Prostate gland (tissue), 2 donors: ENCODE measurements at regions not wholly inside any gene's neighbourhood (a gene's known extent, or its start where the extent isn't known, plus 50 kb on each side); places are given as distances from the start of the nearest gene placed in this dataset.
A peak's percentile ranks its signal among the peaks of the same experiment; 100 is the strongest.
"Not testable (repeated sequence)": the region's sequence is repeated elsewhere in the genome, so short reads cannot be mapped to it uniquely, and the experiment has no call there.

Source experiments
- DNase-seq: peaks from one replicate; pipeline ENCODE4 v3.0.0-alpha.2; 2019; ENCODE audit warnings: low spot score
- H3K27ac ChIP-seq, 2 donors: fragments of 200-600 bp; sonication (generic); 2 replicates each; pipeline ENCODE4 v1.5.1; 2017 to 2019
- H3K27me3 ChIP-seq: fragments of 200-600 bp; sonication (generic); replicated peaks from 2 replicates; pipeline ENCODE4 v1.5.1; 2019; ENCODE audit not compliant: insufficient read depth
- H3K36me3 ChIP-seq, 2 donors: fragments of 200-600 bp; sonication (generic); 1 replicate in 1 of 2; 2 replicates in 1 of 2; pipeline versions ENCODE4 v1.5.1 to v1.8.1; 2017 to 2019
- H3K4me1 ChIP-seq: fragments of 200-600 bp; sonication (generic); replicated peaks from 2 replicates; pipeline ENCODE4 v1.5.1; 2019
- H3K4me3 ChIP-seq, 2 donors: fragments of 200-600 bp; sonication (generic); 2 replicates each; pipeline ENCODE4 v1.5.1; 2017 to 2019
- H3K9me3 ChIP-seq: fragments of 200-600 bp; sonication (generic); 2 replicates; pipeline ENCODE4 v1.5.1; 2017
- CTCF ChIP-seq, 4 experiments: fragments of 200-600 bp in 2 of 4; fragments of 450-650 bp in 2 of 4; sonication (generic) in 2 of 4; IDR thresholded peaks; 1 replicate in 3 of 4; 2 replicates in 1 of 4; pipeline ENCODE4 v1.5.1; 2016 to 2019; ENCODE audit warnings: antibody characterized with exemption in 4 of 4, mild to moderate bottlenecking in 2 of 4, moderate library complexity in 2 of 4
- POLR2A ChIP-seq: fragments of 450-650 bp; IDR thresholded peaks from one replicate; pipeline ENCODE4 v1.6.1; 2016; ENCODE audit warnings: antibody characterized with exemption, mild to moderate bottlenecking
- POLR2AphosphoS5 ChIP-seq: sonication (generic); formaldehyde crosslinking; IDR thresholded peaks from one replicate; pipeline ENCODE4 v1.6.1; 2017; ENCODE audit warnings: antibody characterized with exemption
- WGBS: methylation state at CpG from one replicate; pipeline ENCODE4 v1.1.5; 2018; 5-methylcytosine and 5-hydroxymethylcytosine counted together
- intact Hi-C: fragments of 100-400 bp; cut with DNase I; formaldehyde crosslinking; loops from one replicate; pipeline ENCODE4 v1.14.2; 2022

- H3K4me3 ChIP-seq: no peak overlapping the region
- H3K9me3 ChIP-seq: no peaks in the 10 kb centered on the region
- TF ChIP-seq POLR2AphosphoS5 (no peak), CTCF (IDR thresholded peaks at IDR 0.05) (no peak), POLR2A (no peak)
- WGBS: 84% methylated on average over 8 of the region's 8 CpGs
- no peak overlapping the region for H3K27ac ChIP-seq
- H3K4me1 ChIP-seq: no peaks in the 10 kb centered on the region
- H3K36me3 ChIP-seq: no peaks in the 10 kb centered on the region
- H3K27me3 ChIP-seq: no peaks in the 10 kb centered on the region
- DNase-seq: no peak
- intact Hi-C loops: no loop called here
Measured at GRCh38 chr2:190759749-190760213, 110.9 kb downstream of the NAB1 start.

- intact Hi-C loops: not testable (repeated sequence)
- peak overlapping the region in 1 of 2 donors; percentile 9 for H3K4me3 ChIP-seq
- 71% methylated on average over 25 of the region's 30 CpGs for WGBS
Measured at GRCh38 chr2:190760353-190761150, 111.7 kb downstream of the NAB1 start.

GRCh38 chr2:190761216-190761615, 112.3 kb downstream of the NAB1 start:
- H3K4me3 ChIP-seq: peak overlapping the region in 1 of 2 donors; percentile 9
- intact Hi-C loops: not testable (repeated sequence)

More at GRCh38 chr2:190760353-190761150, 111.7 kb downstream of the NAB1 start:
- DNase-seq, H3K9me3 ChIP-seq, H3K36me3 ChIP-seq, H3K27me3 ChIP-seq, H3K27ac ChIP-seq, H3K4me1 ChIP-seq: not testable (repeated sequence)

GRCh38 chr2:190762566-190762965, 113.7 kb downstream of the NAB1 start:
- H3K27ac ChIP-seq: no peak overlapping the region

More at GRCh38 chr2:190761216-190761615, 112.3 kb downstream of the NAB1 start:
- DNase-seq, H3K4me1 ChIP-seq, H3K27ac ChIP-seq, H3K9me3 ChIP-seq, H3K27me3 ChIP-seq, H3K36me3 ChIP-seq: not testable (repeated sequence)
- 57% methylated on average over 25 of the region's 28 CpGs for WGBS

GRCh38 chr2:190763100-190763499, 114.2 kb downstream of the NAB1 start:
- Histone ChIP-seq H3K4me1 (no peaks in the 10 kb centered on the region), H3K27me3 (no peaks in the 10 kb centered on the region), H3K4me3 (no peak overlapping the region), H3K27ac (no peak overlapping the region), H3K9me3 (no peaks in the 10 kb centered on the region), H3K36me3 (no peaks in the 10 kb centered on the region)
- no peak for TF ChIP-seq POLR2A
- no peak for TF ChIP-seq POLR2AphosphoS5
- TF ChIP-seq CTCF (IDR thresholded peaks at IDR 0.05): no peak
- intact Hi-C loops: no loop called here
- DNase-seq: no peak

More at GRCh38 chr2:190762566-190762965, 113.7 kb downstream of the NAB1 start:
- H3K27me3 ChIP-seq: no peaks in the 10 kb centered on the region
- 93% methylated on average over 1 of the region's 1 CpG for WGBS
- TF ChIP-seq POLR2AphosphoS5 (no peak), CTCF (IDR thresholded peaks at IDR 0.05) (no peak), POLR2A (no peak)
- intact Hi-C loops: no loop called here
- H3K4me1 ChIP-seq: no peaks in the 10 kb centered on the region
- no peak overlapping the region for H3K4me3 ChIP-seq
- H3K9me3 ChIP-seq: no peaks in the 10 kb centered on the region
- H3K36me3 ChIP-seq: no peaks in the 10 kb centered on the region
- no peak for DNase-seq
